ENCODE measurements at regions not wholly inside any gene's neighbourhood (a gene's known extent, or its start where the extent isn't known, plus 50 kb on each side); places are given as distances from the start of the nearest gene placed in this dataset.

DNA sequence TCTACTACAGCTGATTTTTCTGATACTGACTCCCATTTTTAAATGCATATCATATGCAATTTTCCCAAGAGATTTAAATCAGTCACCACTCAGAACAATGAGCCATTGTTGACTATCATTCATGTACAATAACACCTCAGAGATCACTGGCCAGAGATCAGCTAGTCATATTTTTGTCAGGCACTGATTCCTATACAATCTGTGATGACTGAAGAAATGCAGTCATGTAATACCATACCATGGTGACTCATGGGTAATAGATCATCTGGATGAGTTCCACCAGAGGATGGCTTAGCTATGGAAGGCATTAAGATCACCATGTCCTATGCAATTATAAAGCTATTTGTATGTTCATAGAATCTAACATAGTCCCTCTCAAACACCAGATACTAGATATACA lies 285.7 kb upstream of the DCC start:
- Histone ChIP-seq H3K4me1 (ENCODE audit: control insufficient read depth in 1 of 2, insufficient read depth in 2 of 2, low read length in 2 of 2) (no peaks in the 10 kb centered on the region), H4K20me1 (ENCODE audit: insufficient read depth) (no peaks in the 10 kb centered on the region), H3K9me3 (ENCODE audit: control insufficient read depth in 1 of 2, insufficient read depth in 1 of 2, low read depth in 1 of 2, low read length in 2 of 2) (peaks cover 4 to 16% of the 10 kb centered on the region in 2 experiments; a peak in 2 of 4 replicates), H3K27ac (ENCODE audit: low read depth, low read length) (no peak overlapping the region), H3K9ac (ENCODE audit: low read length) (no peak overlapping the region), H2AFZ (ENCODE audit: low read depth, low read length, poor library complexity, severe bottlenecking) (no peak overlapping the region), H3K27me3 (ENCODE audit: insufficient read depth, low read length) (no peaks in the 10 kb centered on the region), H3K4me2 (ENCODE audit: low read length) (no peak overlapping the region), H3K4me3 (replicated peaks in 1 of 2; ENCODE audit: low read depth in 1 of 2, low read length in 2 of 2) (no peak overlapping the region), H3K36me3 (ENCODE audit: control insufficient read depth in 1 of 2, insufficient read depth in 2 of 2, low read length in 2 of 2) (no peaks in the 10 kb centered on the region), H3K79me2 (ENCODE audit: insufficient read depth, low read length) (no peaks in the 10 kb centered on the region), H3K9me2 (ENCODE audit: insufficient read depth) (no peaks in the 10 kb centered on the region)
- ATAC-seq (no peak), DNase-seq (ENCODE audit: low read depth, low spot score) (no peak)
- ChIA-PET CTCF (no interaction called here), RAD21 (ENCODE audit: low non-redundant PET in 1 of 2, low total read pairs in 2 of 2, uncharacterized antibody in 2 of 2, unreplicated experiment in 2 of 2) (no interaction called here), POLR2A (no interaction called here)
- TF ChIP-seq SRF (IDR thresholded peaks at IDR 0.05; ENCODE audit: low read depth) (no peak), SIN3A (IDR thresholded peaks at IDR 0.05; ENCODE audit: low read depth) (no peak), JUND (IDR thresholded peaks at IDR 0.05) (no peak)
- no TSS peak for BruUV-seq (replicated peaks)
- intact Hi-C loops (cut with micrococcal nuclease), result no loop called here

DNA sequence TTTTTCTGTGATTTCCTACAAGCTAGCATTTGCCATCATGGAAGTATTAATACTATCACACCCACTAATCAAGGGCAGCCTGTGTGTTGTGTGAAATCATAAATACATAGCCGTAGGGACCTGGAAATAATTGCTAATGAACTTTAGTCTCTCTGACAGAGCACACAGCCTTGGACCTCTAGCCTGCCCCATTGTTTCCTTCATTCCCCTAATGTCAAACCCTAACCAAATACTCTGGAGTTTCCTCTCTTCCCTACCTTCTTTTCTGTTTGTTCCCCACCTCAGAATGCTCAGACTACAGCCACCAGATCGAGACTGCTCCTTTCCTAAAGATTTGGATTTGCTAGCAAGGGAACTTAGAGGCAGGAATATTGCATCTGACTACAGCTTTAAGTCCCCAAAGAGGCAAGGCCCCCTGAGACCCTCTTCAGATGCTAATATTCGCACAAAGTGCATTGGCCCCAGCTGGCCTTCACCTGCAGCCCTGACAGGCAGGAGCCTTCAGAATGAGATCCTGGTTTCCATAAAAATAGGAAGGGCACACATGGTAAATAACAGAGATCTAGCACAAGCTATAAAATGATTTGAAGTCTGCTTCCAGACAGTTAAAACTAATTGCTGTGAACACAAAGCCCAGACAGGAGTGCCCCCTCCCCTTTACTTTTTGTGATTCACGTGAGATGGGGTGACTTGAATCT lies 279.2 kb upstream of the DCC start:
- Histone ChIP-seq H3K4me1 (ENCODE audit: control insufficient read depth in 1 of 2, insufficient read depth in 2 of 2, low read length in 2 of 2) (no peaks in the 10 kb centered on the region), H3K4me3 (replicated peaks in 1 of 2; ENCODE audit: low read depth in 1 of 2, low read length in 2 of 2) (no peak overlapping the region), H3K4me2 (ENCODE audit: low read length) (no peak overlapping the region), H3K9me2 (ENCODE audit: insufficient read depth) (no peaks in the 10 kb centered on the region), H2AFZ (ENCODE audit: low read depth, low read length, poor library complexity, severe bottlenecking) (no peak overlapping the region), H3K79me2 (ENCODE audit: insufficient read depth, low read length) (no peaks in the 10 kb centered on the region), H3K9ac (ENCODE audit: low read length) (no peak overlapping the region), H3K9me3 (ENCODE audit: control insufficient read depth in 1 of 2, insufficient read depth in 1 of 2, low read depth in 1 of 2, low read length in 2 of 2) (peaks cover 8 to 16% of the 10 kb centered on the region in 2 experiments; a peak in 3 of 4 replicates), H3K27ac (ENCODE audit: low read depth, low read length) (no peak overlapping the region), H3K36me3 (ENCODE audit: control insufficient read depth in 1 of 2, insufficient read depth in 2 of 2, low read length in 2 of 2) (no peaks in the 10 kb centered on the region), H4K20me1 (ENCODE audit: insufficient read depth) (no peaks in the 10 kb centered on the region), H3K27me3 (ENCODE audit: insufficient read depth, low read length) (no peaks in the 10 kb centered on the region)
- DNase-seq (ENCODE audit: low read depth, low spot score) (no peak), ATAC-seq (no peak)
- ChIA-PET POLR2A (no interaction called here), CTCF (no interaction called here), RAD21 (ENCODE audit: low non-redundant PET in 1 of 2, low total read pairs in 2 of 2, uncharacterized antibody in 2 of 2, unreplicated experiment in 2 of 2) (no interaction called here)
- TF ChIP-seq JUND (IDR thresholded peaks at IDR 0.05), result no peak
- TF ChIP-seq POLR2A (IDR thresholded peaks at IDR 0.05; ENCODE audit: borderline replicate concordance, extremely low read depth, insufficient read depth, insufficient read length), result no peak
- TF ChIP-seq SP1 (IDR thresholded peaks at IDR 0.05; ENCODE audit: low read depth), result no peak
- TF ChIP-seq TCF7L2 (IDR thresholded peaks at IDR 0.05; ENCODE audit: borderline replicate concordance, extremely low read depth, insufficient read depth, insufficient read length), result no peak
- TF ChIP-seq POLR2AphosphoS5 (IDR thresholded peaks at IDR 0.05; ENCODE audit: low read depth, low read length), result no peak
- TF ChIP-seq, protein P1, sequence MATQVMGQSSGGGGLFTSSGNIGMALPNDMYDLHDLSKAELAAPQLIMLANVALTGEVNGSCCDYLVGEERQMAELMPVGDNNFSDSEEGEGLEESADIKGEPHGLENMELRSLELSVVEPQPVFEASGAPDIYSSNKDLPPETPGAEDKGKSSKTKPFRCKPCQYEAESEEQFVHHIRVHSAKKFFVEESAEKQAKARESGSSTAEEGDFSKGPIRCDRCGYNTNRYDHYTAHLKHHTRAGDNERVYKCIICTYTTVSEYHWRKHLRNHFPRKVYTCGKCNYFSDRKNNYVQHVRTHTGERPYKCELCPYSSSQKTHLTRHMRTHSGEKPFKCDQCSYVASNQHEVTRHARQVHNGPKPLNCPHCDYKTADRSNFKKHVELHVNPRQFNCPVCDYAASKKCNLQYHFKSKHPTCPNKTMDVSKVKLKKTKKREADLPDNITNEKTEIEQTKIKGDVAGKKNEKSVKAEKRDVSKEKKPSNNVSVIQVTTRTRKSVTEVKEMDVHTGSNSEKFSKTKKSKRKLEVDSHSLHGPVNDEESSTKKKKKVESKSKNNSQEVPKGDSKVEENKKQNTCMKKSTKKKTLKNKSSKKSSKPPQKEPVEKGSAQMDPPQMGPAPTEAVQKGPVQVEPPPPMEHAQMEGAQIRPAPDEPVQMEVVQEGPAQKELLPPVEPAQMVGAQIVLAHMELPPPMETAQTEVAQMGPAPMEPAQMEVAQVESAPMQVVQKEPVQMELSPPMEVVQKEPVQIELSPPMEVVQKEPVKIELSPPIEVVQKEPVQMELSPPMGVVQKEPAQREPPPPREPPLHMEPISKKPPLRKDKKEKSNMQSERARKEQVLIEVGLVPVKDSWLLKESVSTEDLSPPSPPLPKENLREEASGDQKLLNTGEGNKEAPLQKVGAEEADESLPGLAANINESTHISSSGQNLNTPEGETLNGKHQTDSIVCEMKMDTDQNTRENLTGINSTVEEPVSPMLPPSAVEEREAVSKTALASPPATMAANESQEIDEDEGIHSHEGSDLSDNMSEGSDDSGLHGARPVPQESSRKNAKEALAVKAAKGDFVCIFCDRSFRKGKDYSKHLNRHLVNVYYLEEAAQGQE (IDR thresholded peaks at IDR 0.05; ENCODE audit: low read depth), result no peak
- TF ChIP-seq EZH2 (IDR thresholded peaks at IDR 0.05), result no peak
- TF ChIP-seq, protein P2, sequence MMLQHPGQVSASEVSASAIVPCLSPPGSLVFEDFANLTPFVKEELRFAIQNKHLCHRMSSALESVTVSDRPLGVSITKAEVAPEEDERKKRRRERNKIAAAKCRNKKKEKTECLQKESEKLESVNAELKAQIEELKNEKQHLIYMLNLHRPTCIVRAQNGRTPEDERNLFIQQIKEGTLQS (IDR thresholded peaks at IDR 0.05), result no peak
- no peak for TF ChIP-seq CEBPB (IDR thresholded peaks at IDR 0.05; ENCODE audit: low read depth)
- TF ChIP-seq, protein P3, sequence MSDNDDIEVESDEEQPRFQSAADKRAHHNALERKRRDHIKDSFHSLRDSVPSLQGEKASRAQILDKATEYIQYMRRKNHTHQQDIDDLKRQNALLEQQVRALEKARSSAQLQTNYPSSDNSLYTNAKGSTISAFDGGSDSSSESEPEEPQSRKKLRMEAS (IDR thresholded peaks at IDR 0.05), result no peak
- TF ChIP-seq, protein P4, sequence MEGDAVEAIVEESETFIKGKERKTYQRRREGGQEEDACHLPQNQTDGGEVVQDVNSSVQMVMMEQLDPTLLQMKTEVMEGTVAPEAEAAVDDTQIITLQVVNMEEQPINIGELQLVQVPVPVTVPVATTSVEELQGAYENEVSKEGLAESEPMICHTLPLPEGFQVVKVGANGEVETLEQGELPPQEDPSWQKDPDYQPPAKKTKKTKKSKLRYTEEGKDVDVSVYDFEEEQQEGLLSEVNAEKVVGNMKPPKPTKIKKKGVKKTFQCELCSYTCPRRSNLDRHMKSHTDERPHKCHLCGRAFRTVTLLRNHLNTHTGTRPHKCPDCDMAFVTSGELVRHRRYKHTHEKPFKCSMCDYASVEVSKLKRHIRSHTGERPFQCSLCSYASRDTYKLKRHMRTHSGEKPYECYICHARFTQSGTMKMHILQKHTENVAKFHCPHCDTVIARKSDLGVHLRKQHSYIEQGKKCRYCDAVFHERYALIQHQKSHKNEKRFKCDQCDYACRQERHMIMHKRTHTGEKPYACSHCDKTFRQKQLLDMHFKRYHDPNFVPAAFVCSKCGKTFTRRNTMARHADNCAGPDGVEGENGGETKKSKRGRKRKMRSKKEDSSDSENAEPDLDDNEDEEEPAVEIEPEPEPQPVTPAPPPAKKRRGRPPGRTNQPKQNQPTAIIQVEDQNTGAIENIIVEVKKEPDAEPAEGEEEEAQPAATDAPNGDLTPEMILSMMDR (IDR thresholded peaks at IDR 0.05 in 2 of 3, conservative IDR thresholded peaks at IDR 0.05 in 1 of 3; ENCODE audit: borderline replicate concordance in 1 of 3, insufficient read depth in 1 of 3, low read depth in 2 of 3, low read length in 2 of 3), result no peak
- no TSS peak for BruUV-seq (replicated peaks)
- intact Hi-C loops (cut with micrococcal nuclease), result no loop called here

Data from HCT116 (cell line).